ENCODE measurements at regions not wholly inside any gene's neighbourhood (a gene's known extent, or its start where the extent isn't known, plus 50 kb on each side); places are given as distances from the start of the nearest gene placed in this dataset.
"Not testable (repeated sequence)": the region's sequence is repeated elsewhere in the genome, so short reads cannot be mapped to it uniquely, and the experiment has no call there.

DNA sequence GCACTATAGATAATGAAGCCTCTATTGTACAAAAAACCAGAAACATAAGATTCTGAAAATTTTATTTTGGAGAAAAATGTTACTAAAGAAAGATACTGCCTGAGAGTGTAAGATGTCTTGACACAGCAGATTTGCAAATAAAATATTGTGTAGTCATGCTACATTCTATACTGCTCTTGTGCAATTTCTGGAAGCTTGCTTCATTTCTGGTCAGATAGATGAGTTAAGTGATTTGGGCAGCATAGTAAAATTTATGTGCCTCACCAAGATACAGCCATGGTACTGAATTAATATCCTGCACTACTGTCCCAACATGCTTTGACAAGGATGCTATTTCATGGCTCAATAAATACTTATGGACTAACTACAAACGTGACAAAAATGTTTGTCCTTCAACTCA, 55.1 kb upstream of the STARD13 start:
- DNase-seq, result no peak

DNA sequence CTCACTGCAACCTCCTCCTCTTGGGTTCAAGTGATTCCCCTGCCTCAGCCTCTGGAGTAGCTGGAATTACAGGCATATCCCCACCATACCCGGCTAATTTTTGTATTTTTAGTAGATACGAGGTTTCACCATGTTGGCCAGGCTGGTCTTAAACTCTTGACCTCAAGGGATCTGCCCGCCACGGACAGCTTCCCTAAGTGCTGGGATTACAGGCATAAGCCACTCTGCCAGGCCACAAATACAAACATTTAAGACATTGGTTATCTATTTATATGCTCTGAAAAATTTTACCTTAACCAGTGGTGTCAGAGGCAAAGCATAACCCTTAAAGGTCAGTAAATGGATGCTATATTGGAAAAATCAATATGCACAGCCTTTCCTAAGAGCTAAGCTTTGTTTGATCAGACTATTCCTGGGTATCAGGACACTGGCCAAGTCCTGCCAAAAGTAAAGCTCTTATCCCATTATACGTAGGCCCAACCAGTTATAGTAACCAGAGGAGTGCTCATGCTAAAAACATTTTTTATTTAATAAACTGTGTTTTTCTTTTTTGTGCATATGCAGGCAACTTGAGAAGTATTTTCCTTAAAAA, 56.4 kb upstream of the STARD13 start:
- no peak for DNase-seq

DNA sequence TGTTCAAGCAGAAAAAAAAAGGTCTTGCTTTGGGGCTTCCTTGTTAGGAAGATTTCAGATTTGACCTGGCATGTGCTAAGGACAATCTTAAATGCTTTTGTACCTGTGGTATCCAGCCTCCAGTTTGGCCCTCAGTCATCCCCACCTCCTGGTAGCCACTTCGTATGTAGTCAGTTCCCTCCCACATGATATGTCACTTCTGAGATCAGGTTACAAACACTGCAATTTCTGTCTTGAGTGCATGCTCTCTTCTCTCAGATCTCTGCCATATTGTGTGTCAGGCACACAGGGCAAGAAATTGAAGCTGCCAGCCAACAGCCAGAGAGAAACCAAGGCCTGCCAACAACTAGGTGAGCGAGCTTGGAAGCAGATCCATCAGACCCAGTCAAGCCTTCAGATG, 60.3 kb upstream of the STARD13 start:
- DNase-seq, result no peak

DNA sequence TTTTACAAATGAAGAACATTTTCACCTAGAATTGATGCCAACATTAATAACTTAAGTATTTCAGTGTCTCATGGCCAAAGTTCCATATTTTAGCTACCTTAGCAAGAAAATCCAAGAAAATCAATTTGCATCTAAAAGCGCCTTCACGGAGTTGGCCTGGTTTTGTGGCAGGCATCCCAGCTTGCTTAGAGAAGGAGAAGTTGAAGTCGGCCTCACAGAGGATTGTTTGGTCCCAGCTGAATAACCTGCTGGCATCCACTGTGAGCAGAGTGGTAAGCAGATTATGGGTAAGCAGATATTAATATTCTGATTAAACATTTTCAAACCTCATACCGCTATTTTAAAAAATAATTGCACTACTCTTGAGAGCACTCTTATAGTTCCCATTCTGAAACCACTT, 62.3 kb upstream of the STARD13 start:
- no peak for DNase-seq

DNA sequence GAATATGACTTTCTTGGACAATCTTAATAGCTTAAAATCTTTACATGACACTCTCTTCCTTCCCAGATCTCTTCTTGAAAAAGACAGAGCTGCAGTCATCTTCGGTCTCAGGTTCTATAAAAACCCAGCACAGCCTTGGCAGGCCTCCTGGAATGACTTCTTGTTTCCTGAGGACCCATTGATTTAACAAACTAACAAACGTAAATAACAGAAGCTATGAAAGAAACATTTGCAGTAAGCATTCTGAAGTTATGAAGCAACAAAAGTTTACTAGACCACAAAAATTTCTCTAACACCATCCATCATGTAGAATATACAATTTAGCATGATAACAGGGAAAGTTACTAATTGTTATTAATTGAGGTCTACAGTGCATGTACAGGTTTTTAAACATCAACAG, 62.8 kb upstream of the STARD13 start:
- no peak for DNase-seq

DNA sequence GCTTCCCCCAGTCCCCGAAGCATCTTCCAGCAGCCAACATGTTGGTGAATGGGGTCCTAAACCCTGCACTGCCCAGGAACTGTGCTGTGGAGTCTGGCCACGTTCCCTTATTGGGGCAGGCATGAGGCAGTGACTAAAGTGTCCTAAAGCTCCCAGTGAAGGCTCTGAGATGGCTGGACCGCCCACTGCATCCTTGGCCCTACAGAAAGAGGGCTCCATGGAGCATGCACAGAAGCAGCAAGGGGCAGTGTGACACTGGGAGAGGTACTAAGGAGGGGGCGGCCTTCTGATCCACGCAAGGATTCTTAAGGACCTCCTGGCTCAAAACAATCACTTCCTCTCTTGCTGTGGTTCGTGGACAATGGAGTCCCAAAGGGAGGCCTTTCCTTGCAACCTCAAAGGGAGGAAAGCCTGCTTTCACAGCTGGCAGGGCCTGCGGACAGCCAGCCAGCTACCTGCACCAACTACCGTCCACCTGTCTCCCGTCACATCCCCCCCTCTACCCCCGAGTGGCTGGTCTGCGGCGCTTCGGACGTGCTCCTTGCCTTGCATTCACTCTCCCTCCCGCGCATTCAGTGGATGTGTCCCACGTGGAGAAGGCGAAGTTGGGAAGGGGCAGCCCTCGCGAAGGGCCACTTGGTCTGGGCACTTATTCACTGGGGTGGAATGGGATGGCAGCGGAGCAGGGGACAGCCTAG, 63.9 kb upstream of the STARD13 start:
- DNase-seq, result no peak

DNA sequence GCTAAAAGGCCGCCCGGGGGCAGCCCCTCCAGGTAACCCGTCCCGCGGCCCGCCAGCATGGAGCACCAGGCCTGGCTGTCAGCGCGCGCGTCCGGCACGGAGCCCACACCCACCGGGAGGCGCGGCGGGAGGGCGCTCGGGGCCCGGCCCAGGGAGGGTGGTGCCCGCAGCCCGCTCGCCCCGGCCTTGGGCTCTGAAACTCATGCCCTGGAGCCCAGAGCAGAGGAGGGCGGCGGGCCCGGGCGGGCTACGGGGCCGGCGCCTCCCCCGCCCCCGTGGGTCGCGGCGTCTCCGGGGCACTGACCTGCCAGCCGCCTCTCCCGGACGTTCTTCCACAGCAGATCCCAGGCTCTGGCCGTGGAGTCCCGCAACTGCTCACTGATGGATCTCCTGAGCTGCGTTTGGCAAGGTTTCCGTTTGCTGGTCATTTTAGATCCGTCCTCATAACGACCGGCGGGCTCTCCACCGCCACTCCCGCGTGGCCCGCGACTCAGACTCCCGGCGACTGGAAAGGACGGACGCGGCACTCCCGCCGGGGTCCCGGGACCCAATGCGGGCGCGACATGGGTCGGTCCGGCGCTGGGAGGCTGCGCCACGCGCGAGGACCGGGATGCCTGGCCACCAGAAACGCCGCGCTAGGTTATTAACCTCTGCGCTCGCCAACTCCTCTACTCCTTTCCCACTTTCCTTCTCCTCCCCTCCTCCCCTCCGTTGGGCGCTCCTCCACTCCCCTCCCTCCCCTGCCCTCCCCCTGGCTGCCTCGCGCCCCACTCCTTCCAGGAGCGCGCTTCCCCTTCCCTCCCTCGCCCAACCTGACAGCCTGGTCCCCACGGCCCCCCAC, 64.7 kb upstream of the STARD13 start:
- no peak for DNase-seq

DNA sequence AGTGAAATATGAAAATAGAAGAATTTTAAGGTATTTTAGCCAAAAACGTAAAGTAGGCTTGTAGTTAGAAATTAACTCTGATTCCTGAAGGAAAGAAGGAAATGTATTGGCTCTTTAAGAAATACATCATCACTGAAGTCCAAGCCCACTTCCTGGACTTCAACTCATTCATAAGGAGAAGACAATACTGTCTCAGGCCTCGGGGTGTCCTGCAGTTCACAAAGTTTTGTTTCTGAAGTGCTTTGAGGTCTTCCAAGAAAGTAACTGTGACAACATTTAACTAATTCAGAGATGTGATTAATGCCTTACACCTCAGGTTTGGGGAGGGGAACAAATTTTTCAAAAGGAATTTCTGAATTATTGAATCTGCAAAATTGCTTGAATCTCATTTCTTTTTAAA, 65.8 kb upstream of the STARD13 start:
- DNase-seq, result no peak

DNA sequence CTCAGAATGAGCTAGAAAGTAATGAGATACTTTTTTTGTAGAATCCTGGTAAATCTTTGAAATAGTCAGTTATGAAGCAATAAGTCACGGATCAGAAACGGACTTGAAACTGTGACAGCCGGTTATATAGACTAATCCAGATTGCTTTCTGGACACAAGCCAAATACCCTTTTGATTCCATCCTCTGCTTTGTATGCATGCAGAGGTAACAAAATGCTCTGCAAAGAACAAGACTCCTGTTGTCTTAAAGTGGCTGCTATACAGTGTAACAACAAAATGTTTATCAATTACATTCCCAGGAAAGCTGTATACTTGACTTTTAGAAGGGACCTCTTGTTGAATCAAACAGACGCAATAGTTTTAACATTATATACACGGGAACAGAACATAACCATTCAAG, 66.5 kb upstream of the STARD13 start:
- DNase-seq, result no peak

DNA sequence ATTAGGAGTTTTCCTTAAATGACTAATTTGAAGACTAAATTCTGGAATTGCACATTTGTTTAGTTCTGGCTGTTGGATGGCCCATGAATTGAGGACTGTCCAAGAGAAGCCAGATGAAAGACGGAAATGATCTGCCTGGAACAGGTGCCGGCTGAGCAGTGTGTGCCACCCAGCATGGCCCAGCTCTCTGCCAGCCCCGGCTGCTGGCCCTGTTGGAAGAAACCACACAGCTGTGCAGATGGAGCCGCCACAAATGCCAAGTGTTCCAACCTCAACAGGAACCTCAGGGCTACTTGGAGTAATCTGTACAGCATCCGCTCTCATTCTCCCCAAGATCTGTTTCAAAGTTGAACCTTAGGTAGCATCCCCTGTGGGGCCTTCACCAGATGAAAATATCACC, 67.0 kb upstream of the STARD13 start:
- no peak for DNase-seq

DNA sequence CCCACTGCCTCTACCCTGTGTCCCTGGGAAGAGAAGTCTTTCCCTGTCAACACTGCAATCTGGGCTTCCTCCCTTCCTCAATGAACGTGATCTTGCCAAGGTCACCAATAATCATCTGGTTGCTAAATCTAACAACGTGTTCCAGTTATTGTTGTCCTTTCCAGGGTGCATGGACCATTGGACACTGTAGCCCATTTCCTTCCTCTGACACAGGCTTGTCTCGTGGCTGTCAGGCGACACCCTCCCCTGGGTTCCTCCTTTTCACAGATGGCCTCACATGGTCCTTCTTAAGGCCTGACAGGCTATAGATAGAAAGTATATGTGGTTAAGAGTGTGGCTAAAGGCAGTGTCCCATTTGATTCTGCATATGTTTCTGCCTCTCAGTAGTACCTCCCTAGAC, 67.7 kb upstream of the STARD13 start:
- no peak for DNase-seq

DNA sequence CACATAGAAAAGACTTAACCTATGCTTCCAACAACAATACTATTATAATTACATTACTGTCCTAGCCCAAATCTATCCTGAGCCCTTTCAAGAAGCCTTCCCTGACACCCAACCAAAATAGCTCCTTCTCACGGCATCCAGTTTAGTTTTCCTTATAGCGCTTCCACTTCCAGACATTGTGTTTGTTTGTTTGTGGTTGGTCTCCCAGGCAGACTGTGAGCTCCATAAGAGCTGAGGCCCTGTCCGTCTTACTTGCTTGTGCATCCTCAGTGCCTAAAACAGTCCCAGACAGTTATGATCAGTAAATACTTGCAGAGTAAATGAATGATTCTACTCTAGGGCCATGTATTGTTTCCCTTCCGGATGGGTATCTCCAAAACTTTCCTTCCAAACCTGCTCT, 68.1 kb upstream of the STARD13 start:
- no peak for DNase-seq

DNA sequence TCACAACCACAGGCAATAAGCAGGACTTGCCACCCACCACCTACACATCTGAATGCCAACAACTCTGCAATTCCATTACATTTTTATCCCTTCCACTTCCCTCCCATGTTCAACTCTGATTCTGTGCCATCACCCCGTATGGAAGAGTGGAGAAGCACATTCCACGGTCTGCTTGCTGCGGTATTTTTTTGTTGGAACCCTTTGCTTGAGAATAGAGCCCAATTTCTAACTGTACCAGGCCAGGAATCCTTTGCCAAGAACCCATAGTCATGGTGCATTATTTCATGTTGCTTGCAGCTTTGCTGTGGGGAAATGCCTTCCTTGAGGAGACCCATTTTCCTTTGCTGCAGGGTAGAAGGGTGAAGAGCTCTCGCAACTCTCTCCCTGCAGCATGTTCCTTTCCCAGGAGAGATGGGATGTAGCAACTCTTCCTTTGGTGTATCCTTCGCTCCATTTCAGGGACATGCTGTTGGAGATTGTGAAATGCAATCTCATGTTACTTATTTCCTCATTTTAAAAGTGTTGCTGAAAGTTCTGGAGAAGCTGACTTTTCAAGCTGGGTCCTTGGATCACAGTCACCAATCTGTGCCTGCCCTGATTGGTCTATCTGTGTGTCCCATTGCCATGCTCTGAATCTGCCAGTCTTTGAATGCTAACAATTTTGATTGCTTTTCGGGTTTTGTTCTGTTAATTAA, 69.8 kb upstream of the STARD13 start:
- no peak for DNase-seq

DNA sequence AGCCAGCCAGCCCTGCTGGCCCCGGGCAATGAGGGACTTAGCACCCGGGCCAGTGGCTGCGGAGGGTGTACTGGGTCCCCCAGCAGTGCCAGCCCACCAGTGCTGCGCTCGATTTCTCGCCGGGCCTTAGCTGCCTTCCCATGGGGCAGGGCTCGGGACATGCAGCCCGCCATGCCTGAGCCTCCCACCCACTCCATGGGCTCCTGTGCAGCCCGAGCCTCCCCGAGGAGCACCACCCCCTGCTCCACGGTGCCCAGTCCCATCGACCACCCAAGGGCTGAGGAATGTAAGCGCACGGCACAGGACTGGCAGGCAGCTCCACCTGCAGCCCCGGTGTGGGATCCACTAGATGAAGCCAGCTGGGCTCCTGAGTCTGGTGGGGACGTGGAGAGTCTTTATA, 72.5 kb upstream of the STARD13 start:
- DNase-seq, result not testable (repeated sequence)

DNA sequence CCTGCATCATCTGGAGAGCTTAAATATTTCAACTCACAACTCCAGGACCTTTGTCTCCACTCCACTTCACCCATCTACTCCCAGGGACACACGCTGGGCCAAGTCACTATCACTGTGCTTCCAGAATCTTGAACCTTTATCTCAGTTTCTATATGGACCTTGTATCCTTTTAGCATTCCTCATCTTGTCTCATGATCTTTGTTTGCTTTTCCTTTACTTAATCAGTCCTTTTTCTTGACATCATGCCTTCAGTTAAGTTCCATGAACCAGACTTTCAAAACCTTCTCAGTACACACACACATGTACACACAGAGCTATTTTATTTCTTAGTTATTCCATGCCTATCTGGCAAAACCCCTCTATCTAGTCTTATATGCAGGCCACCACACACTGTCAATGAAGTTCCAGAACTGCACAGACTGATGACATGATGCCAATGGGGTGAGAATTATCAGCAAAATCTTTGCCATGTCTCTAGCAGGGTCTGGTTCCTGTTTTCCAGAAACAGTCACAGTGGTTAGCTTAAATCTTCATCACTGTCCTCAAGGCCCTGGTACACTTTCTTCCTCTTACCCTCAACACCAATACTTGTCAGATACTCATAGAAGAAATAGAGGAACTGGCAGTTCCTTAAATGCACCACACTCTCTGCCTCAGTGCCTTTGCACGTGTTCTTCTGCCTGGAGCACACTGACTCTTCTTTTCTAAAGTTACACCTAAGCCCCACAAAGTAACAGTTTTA, 77.6 kb upstream of the STARD13 start:
- DNase-seq, result no peak

DNA sequence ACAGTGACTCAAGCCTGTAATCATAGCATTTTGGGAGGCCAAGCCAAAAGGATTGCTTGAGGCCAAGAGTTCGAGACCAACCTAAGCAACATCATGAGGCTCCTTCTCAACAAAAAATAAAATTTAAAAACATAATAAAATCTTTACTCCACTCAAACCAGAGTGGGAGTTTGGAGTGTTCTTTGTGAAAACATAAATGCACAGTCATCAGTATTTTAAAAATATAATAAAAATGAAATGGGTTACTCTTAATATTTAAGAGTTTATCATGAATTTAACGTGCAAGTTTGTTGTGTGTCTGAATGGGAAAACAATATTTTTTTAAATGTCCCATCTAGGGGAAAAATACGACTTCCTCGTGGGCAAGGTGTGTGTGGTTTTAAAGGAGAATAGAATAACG, 78.6 kb upstream of the STARD13 start:
- no peak for DNase-seq

DNA sequence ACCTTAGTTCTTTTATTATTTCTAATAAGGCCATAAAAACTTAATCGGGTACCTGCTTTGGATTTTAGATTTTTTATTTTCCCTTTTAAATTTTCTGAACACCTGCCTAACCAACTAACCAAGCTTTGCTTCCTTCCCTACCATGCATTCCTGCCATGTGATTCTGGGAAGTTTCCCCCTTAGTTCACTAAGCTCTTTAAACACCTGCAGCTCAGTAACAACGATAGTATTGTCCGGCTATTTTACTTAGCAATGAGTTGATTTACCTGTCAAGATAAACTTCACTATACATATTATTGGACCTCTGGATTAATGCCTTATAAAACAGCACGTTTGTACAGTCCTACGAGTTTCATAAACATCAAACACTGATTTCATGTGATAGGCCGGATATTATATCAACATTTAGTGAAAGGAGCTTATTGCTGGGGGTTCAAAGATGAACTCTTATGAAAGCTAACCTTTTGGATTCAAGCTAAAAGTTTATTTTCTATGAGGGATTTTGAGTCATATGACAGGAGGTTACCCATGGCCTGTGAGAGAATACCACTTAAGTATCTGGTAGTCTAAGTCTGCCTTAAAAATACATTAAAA, 81.0 kb upstream of the STARD13 start:
- DNase-seq, result no peak

DNA sequence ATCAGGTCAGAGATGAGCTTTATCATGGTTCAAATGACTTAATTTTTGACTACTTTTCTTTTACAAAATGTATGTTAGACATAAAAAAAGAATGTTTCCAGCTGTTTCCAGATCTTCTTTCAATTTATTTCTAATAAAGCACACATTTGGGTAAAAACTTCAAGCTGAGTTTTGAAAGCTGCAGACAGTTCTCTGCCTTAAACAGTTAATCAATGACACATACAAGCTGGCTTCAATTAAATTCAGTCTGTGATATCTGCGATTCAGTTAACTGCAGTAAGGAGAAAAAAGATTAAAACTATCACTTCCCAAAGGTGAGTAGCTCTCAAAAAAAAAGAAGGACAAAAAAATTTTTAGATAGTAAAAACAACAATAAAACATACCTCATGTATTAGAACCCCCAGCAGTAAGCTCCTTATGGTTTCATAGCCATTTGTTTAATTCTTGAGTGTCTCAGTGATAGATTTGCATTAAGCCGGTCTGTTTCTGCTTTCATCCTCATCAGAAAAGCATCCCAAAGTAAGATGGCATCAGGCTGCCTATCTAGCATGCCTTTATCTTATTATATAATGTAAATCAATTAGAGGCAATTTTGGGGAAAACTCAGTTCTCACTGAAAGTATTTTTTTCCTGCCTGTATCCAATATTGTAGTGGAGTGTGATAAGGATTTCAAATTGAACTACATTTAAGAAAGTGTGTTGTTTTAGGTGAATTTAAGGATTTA, 81.8 kb upstream of the STARD13 start:
- no peak for DNase-seq

DNA sequence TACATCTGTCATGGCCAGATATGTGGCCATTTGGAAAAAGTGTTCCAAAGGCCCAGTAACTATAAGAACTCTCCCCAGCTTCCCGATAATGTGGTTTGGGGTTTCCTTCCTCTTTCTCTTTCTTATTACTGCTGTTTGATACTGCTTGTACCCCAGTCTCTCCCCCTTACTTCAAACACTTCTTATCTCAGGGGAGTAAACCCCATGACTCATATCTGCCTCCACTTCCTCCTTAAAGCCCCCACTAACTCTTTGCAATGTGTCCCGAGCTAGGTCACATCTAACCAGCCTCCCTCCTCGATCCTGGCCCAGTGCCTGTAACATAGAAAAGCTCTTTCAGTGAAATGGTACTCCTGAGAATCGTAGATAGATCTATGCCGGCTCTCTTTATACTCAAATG, 82.4 kb upstream of the STARD13 start:
- no peak for DNase-seq

DNA sequence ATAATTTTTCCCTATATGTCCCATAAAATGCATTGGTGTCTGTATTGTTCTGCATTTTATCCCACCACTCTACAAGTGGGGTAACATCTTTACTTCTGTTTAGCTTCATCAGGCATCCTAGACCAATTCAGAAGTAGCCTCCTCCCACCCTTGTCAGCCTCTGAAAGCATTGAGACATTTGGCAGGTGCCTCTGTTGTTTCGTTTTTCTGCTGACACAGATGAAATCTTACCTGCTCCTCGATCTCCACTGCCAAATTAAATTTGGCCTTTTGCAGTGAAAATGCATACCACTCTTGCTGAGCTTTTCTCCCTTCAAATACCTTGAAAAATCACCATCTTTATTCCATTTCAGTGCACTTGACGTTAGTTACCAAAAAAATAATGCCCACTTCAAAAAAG, 83.5 kb upstream of the STARD13 start:
- DNase-seq, result no peak

DNA sequence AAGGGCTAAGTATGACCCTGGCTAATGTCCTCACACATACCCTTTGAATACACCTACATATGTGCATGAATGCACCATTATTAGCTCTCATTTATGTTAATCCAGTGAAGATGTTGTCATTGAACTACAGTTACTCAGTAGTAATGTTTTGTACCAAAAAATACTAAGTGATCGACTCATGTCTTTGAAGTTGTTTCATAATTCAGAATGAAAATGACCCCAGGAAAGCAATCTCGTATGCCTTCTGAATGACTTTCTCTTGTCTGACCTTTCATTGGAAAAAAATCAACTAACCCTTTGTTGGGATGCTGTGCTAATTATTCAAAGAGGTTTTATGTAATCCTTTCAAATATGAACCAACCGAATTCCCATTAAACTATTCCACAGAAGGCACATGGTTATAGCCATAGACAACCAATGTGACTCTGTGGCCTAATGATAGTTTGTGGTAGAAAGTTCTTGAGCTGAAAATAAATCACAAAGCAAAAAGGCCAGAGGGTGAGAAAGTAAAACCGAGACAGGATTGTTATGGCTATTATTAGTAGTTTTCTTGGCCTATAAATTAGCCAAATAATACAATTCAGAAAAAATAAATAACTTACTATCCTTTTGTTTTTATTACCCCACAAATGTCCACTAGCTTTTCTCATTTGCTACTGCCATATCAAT, 86.8 kb upstream of the STARD13 start:
- DNase-seq, result no peak

Data from T-helper 1 cell (primary cell).